Endodermal cell (in vitro differentiated cells): ENCODE measurements at regions not wholly inside any gene's neighbourhood (a gene's known extent, or its start where the extent isn't known, plus 50 kb on each side); places are given as distances from the start of the nearest gene placed in this dataset.

ENCODE experiments used
- DNase-seq: peaks from one replicate; pipeline ENCODE4 v3.0.0-alpha.2; 2017
- H3K27ac ChIP-seq: 2 replicates; pipeline ENCODE4 v1.5.1; 2013; ENCODE audit warnings: mild to moderate bottlenecking, low read depth, low read length, moderate library complexity
- H3K27me3 ChIP-seq: 2 replicates; pipeline ENCODE4 v1.6.1; 2013; ENCODE audit warnings: mild to moderate bottlenecking, low read length, moderate library complexity; ENCODE audit not compliant: insufficient read depth, control insufficient read depth, poor library complexity, severe bottlenecking
- H3K36me3 ChIP-seq: 2 replicates; pipeline ENCODE4 v1.7.0; 2013; ENCODE audit warnings: mild to moderate bottlenecking, low read length, moderate library complexity; ENCODE audit not compliant: control insufficient read depth, insufficient read depth
- H3K4me1 ChIP-seq: one replicate; pipeline ENCODE4 v1.7.0; 2013; ENCODE audit warnings: low read length; ENCODE audit not compliant: control insufficient read depth, insufficient read depth
- H3K4me3 ChIP-seq: 2 replicates; pipeline ENCODE4 v1.5.1; 2013; ENCODE audit warnings: mild to moderate bottlenecking, low read length, moderate library complexity
- H3K9ac ChIP-seq: 2 replicates; pipeline ENCODE4 v1.6.1; 2013; ENCODE audit warnings: mild to moderate bottlenecking, low read length, moderate library complexity; ENCODE audit not compliant: poor library complexity, severe bottlenecking; ENCODE audit errors: extremely low read depth
- H3K9me3 ChIP-seq: 2 replicates; pipeline ENCODE4 v1.6.1; 2013; ENCODE audit warnings: mild to moderate bottlenecking, low read length, moderate library complexity; ENCODE audit not compliant: control insufficient read depth
- H3K27ac Mint-ChIP-seq: 2 replicates; pipeline ENCODE4 v1.8.0; 2020; ENCODE audit warnings: mixed read lengths
- H3K27me3 Mint-ChIP-seq: 2 replicates; pipeline ENCODE4 v1.8.0; 2021; ENCODE audit warnings: mild to moderate bottlenecking, mixed read lengths; ENCODE audit not compliant: insufficient read depth
- H3K36me3 Mint-ChIP-seq: 2 replicates; pipeline ENCODE4 v1.8.0; 2020; ENCODE audit warnings: low read depth, mixed read lengths
- H3K4me1 Mint-ChIP-seq: 2 replicates; pipeline ENCODE4 v1.8.0; 2020; ENCODE audit warnings: mixed read lengths
- H3K4me3 Mint-ChIP-seq: 2 replicates; pipeline ENCODE4 v1.8.0; 2020; ENCODE audit warnings: mild to moderate bottlenecking, moderate library complexity, mixed read lengths
- H3K9me3 Mint-ChIP-seq: 2 replicates; pipeline ENCODE4 v1.8.0; 2020; ENCODE audit warnings: mild to moderate bottlenecking, mixed read lengths
- WGBS, 2 experiments: methylation state at CpG; one replicate each; pipeline versions ENCODE4 v1.1.5 to v1.1.7; 2013; ENCODE audit warnings: missing lambda C conversion rate in 2 of 2, mixed read lengths in 1 of 2; ENCODE audit not compliant: insufficient coverage in 1 of 2, insufficient read length in 1 of 2; 5-methylcytosine and 5-hydroxymethylcytosine counted together
- TF ChIP-seq, protein P1 (sequence below): fragments of 200-600 bp; sonication (generic); conservative IDR thresholded peaks from 2 replicates; pipeline ENCODE4 v1.5.0; 2021; ENCODE audit warnings: antibody characterized with exemption, mild to moderate bottlenecking

GRCh38 chr11:106449763-106450162 lies 372.3 kb downstream of the AASDHPPT start:
- H3K4me3 ChIP-seq: no peak overlapping the region
- H3K4me3 Mint-ChIP-seq: no peak overlapping the region
- 68 to 91% methylated on average over 2 of the region's 3 CpGs for WGBS, 2 experiments
- DNase-seq: no peak
- H3K9me3 Mint-ChIP-seq: peaks cover 7% of the 10 kb centered on the region
- no peaks in the 10 kb centered on the region for H3K36me3 Mint-ChIP-seq
- H3K9ac ChIP-seq: no peak overlapping the region
- H3K27ac ChIP-seq: no peak overlapping the region
- H3K27ac Mint-ChIP-seq: no peak overlapping the region
- H3K36me3 ChIP-seq: no peaks in the 10 kb centered on the region
- H3K27me3 Mint-ChIP-seq: no peaks in the 10 kb centered on the region
- peaks cover 12% of the 10 kb centered on the region for H3K4me1 Mint-ChIP-seq
- no peaks in the 10 kb centered on the region for H3K27me3 ChIP-seq
- TF ChIP-seq, protein P1, sequence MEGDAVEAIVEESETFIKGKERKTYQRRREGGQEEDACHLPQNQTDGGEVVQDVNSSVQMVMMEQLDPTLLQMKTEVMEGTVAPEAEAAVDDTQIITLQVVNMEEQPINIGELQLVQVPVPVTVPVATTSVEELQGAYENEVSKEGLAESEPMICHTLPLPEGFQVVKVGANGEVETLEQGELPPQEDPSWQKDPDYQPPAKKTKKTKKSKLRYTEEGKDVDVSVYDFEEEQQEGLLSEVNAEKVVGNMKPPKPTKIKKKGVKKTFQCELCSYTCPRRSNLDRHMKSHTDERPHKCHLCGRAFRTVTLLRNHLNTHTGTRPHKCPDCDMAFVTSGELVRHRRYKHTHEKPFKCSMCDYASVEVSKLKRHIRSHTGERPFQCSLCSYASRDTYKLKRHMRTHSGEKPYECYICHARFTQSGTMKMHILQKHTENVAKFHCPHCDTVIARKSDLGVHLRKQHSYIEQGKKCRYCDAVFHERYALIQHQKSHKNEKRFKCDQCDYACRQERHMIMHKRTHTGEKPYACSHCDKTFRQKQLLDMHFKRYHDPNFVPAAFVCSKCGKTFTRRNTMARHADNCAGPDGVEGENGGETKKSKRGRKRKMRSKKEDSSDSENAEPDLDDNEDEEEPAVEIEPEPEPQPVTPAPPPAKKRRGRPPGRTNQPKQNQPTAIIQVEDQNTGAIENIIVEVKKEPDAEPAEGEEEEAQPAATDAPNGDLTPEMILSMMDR: no peak
- H3K9me3 ChIP-seq: peaks cover 8% of the 10 kb centered on the region
- peaks cover 14% of the 10 kb centered on the region for H3K4me1 ChIP-seq

- 90% methylated on average over 2 of the region's 2 CpGs; no CpG with 5 or more reads in 1 of the 2 experiments for WGBS, 2 experiments
- TF ChIP-seq, protein P1: no peak
Measured at GRCh38 chr11:106451228-106451922, 373.9 kb downstream of the AASDHPPT start.

DNA sequence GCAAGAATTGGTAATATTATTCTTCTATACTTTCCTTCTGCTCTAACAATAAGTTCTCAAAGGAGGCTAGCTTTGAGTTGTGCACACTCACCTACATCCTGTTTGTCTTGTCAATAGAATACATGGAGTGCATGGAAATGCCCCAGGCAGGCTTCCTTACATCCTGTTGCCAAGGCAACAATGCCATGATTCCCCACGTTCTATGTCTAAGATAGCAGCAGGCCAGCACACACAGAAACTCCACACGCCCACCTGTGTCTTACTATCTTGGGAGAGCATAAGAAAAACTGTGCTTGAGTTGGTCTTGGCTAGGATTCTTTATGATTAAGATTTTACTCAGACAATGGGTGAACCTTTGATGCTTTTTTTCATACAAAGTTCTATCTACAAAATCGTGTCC lies 379.2 kb downstream of the AASDHPPT start:
- Mint-ChIP-seq H3K27me3 (peaks cover 7% of the 10 kb centered on the region), H3K27ac (no peak overlapping the region), H3K4me1 (peaks cover 30% of the 10 kb centered on the region), H3K4me3 (no peak overlapping the region), H3K9me3 (peaks cover 7% of the 10 kb centered on the region), H3K36me3 (no peaks in the 10 kb centered on the region)
- 86 to 89% methylated on average over 1 to 3 of the region's 3 CpGs for WGBS, 2 experiments
- no peak overlapping the region for H3K9ac ChIP-seq
- no peak overlapping the region for H3K27ac ChIP-seq
- TF ChIP-seq, protein P1: no peak
- H3K36me3 ChIP-seq: no peaks in the 10 kb centered on the region
- H3K27me3 ChIP-seq: peaks cover 22% of the 10 kb centered on the region
- H3K4me3 ChIP-seq: no peak overlapping the region
- no peak for DNase-seq
- peaks cover 8% of the 10 kb centered on the region for H3K9me3 ChIP-seq
- H3K4me1 ChIP-seq: no peaks in the 10 kb centered on the region

More at GRCh38 chr11:106451228-106451922, 373.9 kb downstream of the AASDHPPT start:
- no peaks in the 10 kb centered on the region for H3K27me3 ChIP-seq
- H3K4me1 ChIP-seq: peaks cover 14% of the 10 kb centered on the region
- no peaks in the 10 kb centered on the region for H3K36me3 Mint-ChIP-seq
- H3K9me3 Mint-ChIP-seq: peaks cover 7% of the 10 kb centered on the region
- no peaks in the 10 kb centered on the region for H3K27me3 Mint-ChIP-seq
- H3K27ac ChIP-seq: no peak overlapping the region
- no peak overlapping the region for H3K27ac Mint-ChIP-seq
- H3K36me3 ChIP-seq: no peaks in the 10 kb centered on the region
- peaks cover 8% of the 10 kb centered on the region for H3K9me3 ChIP-seq
- no peak overlapping the region for H3K4me3 ChIP-seq
- peaks cover 18% of the 10 kb centered on the region for H3K4me1 Mint-ChIP-seq
- H3K4me3 Mint-ChIP-seq: no peak overlapping the region
- no peak overlapping the region for H3K9ac ChIP-seq
- DNase-seq: no peak
